ENCODE measurements at regions not wholly inside any gene's neighbourhood (a gene's known extent, or its start where the extent isn't known, plus 50 kb on each side); places are given as distances from the start of the nearest gene placed in this dataset.

DNA sequence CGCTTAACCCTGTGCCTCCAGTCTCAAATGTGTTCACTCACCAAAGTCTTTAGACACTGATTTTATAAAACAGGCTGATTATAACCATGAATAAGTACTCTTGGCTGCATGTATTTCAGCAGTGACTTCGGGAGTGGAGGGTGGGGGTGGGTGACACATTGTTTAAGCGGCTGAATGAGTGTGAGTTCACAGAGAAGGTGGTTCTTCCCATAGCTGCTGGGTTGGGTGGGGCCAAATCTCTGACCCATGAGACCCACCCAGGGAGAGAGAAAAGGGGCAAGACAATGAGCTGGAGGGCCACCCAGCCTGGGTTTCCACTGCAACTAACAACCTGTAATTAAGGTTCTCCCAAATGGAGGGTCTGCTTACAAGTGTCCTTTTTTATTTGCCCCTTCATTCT lies 96.4 kb downstream of the SYNE3 start:
- no peak for DNase-seq (ENCODE audit: low spot score)

GRCh38 chr14:95419569-95419968 lies 96.9 kb downstream of the SYNE3 start:
- Mint-ChIP-seq H3K9me3 (peaks cover 18% of the 10 kb centered on the region), H3K27ac (no peak overlapping the region), H3K27me3 (ENCODE audit: insufficient read depth, low read depth, poor library complexity) (peaks cover 3% of the 10 kb centered on the region), H3K4me3 (no peak overlapping the region), H3K36me3 (ENCODE audit: low read depth) (no peaks in the 10 kb centered on the region; the same call in 2 of the 3 replicates), H3K4me1 (peaks cover under 1% of the 10 kb centered on the region)
- DNase-seq (ENCODE audit: low spot score) (no peak), ATAC-seq (no peak)
- Histone ChIP-seq H3K36me3 (ENCODE audit: insufficient read depth) (no peaks in the 10 kb centered on the region), H3K79me2 (replicated peaks; ENCODE audit: insufficient read depth) (no peaks in the 10 kb centered on the region), H3K4me2 (no peak overlapping the region), H3F3A (replicated peaks; ENCODE audit: low read depth) (no peaks in the 10 kb centered on the region), H3K27ac (ENCODE audit: low read depth) (no peak overlapping the region), H3K9me2 (ENCODE audit: insufficient read depth) (no peaks in the 10 kb centered on the region), H3K4me1 (ENCODE audit: insufficient read depth) (no peaks in the 10 kb centered on the region), H3K4me3 (no peak overlapping the region), H2AFZ (no peak overlapping the region), H3K27me3 (ENCODE audit: insufficient read depth) (no peaks in the 10 kb centered on the region), H4K20me1 (replicated peaks; ENCODE audit: insufficient read depth) (no peaks in the 10 kb centered on the region)
- TF ChIP-seq POLR2AphosphoS5 (IDR thresholded peaks at IDR 0.05; ENCODE audit: low read depth) (no peak), STAT1 (IDR thresholded peaks at IDR 0.05; ENCODE audit: unreplicated experiment) (no peak), EZH2 (IDR thresholded peaks at IDR 0.05; ENCODE audit: low read depth, unreplicated experiment) (no peak), JUNB (IDR thresholded peaks at IDR 0.05; ENCODE audit: unreplicated experiment) (no peak), ZNF331 (CRISPR knock-in tag; IDR thresholded peaks at IDR 0.05; ENCODE audit: low read depth) (no peak), ZNF114 (CRISPR knock-in tag; IDR thresholded peaks at IDR 0.05) (no peak), REST (IDR thresholded peaks at IDR 0.05; ENCODE audit: unreplicated experiment) (no peak), CREB1 (CRISPR knock-in tag; IDR thresholded peaks at IDR 0.05; ENCODE audit: low read depth) (no peak)
- TF ChIP-seq, protein P1, sequence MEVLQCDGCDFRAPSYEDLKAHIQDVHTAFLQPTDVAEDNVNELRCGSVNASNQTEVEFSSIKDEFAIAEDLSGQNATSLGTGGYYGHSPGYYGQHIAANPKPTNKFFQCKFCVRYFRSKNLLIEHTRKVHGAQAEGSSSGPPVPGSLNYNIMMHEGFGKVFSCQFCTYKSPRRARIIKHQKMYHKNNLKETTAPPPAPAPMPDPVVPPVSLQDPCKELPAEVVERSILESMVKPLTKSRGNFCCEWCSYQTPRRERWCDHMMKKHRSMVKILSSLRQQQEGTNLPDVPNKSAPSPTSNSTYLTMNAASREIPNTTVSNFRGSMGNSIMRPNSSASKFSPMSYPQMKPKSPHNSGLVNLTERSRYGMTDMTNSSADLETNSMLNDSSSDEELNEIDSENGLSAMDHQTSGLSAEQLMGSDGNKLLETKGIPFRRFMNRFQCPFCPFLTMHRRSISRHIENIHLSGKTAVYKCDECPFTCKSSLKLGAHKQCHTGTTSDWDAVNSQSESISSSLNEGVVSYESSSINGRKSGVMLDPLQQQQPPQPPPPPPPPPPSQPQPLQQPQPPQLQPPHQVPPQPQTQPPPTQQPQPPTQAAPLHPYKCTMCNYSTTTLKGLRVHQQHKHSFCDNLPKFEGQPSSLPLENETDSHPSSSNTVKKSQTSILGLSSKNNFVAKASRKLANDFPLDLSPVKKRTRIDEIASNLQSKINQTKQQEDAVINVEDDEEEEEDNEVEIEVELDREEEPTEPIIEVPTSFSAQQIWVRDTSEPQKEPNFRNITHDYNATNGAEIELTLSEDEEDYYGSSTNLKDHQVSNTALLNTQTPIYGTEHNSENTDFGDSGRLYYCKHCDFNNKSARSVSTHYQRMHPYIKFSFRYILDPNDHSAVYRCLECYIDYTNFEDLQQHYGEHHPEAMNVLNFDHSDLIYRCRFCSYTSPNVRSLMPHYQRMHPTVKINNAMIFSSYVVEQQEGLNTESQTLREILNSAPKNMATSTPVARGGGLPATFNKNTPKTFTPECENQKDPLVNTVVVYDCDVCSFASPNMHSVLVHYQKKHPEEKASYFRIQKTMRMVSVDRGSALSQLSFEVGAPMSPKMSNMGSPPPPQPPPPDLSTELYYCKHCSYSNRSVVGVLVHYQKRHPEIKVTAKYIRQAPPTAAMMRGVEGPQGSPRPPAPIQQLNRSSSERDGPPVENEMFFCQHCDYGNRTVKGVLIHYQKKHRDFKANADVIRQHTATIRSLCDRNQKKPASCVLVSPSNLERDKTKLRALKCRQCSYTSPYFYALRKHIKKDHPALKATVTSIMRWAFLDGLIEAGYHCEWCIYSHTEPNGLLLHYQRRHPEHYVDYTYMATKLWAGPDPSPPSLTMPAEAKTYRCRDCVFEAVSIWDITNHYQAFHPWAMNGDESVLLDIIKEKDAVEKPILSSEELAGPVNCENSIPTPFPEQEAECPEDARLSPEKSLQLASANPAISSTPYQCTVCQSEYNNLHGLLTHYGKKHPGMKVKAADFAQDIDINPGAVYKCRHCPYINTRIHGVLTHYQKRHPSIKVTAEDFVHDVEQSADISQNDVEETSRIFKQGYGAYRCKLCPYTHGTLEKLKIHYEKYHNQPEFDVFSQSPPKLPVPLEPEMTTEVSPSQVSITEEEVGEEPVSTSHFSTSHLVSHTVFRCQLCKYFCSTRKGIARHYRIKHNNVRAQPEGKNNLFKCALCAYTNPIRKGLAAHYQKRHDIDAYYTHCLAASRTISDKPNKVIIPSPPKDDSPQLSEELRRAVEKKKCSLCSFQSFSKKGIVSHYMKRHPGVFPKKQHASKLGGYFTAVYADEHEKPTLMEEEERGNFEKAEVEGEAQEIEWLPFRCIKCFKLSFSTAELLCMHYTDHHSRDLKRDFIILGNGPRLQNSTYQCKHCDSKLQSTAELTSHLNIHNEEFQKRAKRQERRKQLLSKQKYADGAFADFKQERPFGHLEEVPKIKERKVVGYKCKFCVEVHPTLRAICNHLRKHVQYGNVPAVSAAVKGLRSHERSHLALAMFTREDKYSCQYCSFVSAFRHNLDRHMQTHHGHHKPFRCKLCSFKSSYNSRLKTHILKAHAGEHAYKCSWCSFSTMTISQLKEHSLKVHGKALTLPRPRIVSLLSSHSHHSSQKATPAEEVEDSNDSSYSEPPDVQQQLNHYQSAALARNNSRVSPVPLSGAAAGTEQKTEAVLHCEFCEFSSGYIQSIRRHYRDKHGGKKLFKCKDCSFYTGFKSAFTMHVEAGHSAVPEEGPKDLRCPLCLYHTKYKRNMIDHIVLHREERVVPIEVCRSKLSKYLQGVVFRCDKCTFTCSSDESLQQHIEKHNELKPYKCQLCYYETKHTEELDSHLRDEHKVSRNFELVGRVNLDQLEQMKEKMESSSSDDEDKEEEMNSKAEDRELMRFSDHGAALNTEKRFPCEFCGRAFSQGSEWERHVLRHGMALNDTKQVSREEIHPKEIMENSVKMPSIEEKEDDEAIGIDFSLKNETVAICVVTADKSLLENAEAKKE (CRISPR knock-in tag; IDR thresholded peaks at IDR 0.05), result no peak
- TF ChIP-seq, protein P2, sequence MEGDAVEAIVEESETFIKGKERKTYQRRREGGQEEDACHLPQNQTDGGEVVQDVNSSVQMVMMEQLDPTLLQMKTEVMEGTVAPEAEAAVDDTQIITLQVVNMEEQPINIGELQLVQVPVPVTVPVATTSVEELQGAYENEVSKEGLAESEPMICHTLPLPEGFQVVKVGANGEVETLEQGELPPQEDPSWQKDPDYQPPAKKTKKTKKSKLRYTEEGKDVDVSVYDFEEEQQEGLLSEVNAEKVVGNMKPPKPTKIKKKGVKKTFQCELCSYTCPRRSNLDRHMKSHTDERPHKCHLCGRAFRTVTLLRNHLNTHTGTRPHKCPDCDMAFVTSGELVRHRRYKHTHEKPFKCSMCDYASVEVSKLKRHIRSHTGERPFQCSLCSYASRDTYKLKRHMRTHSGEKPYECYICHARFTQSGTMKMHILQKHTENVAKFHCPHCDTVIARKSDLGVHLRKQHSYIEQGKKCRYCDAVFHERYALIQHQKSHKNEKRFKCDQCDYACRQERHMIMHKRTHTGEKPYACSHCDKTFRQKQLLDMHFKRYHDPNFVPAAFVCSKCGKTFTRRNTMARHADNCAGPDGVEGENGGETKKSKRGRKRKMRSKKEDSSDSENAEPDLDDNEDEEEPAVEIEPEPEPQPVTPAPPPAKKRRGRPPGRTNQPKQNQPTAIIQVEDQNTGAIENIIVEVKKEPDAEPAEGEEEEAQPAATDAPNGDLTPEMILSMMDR (conservative IDR thresholded peaks at IDR 0.05; ENCODE audit: low read depth in 2 of 2), result no peak

More for the DNA sequence above, 96.4 kb downstream of the SYNE3 start:
- TF ChIP-seq JUNB (IDR thresholded peaks at IDR 0.05; ENCODE audit: unreplicated experiment), result no peak
- no peak for TF ChIP-seq EZH2phosphoT487 (IDR thresholded peaks at IDR 0.05; ENCODE audit: unreplicated experiment)
- TF ChIP-seq NANOG (IDR thresholded peaks at IDR 0.05; ENCODE audit: borderline replicate concordance), result no peak
- no peak for TF ChIP-seq ZNF331 (CRISPR knock-in tag; IDR thresholded peaks at IDR 0.05; ENCODE audit: low read depth)
- TF ChIP-seq POLR2AphosphoS5 (IDR thresholded peaks at IDR 0.05; ENCODE audit: low read depth), result no peak
- TF ChIP-seq ZNF114 (CRISPR knock-in tag; IDR thresholded peaks at IDR 0.05), result no peak
- no peak for ATAC-seq
- Mint-ChIP-seq H3K4me1 (no peaks in the 10 kb centered on the region; the same call in 2 of the 3 replicates), H3K27me3 (ENCODE audit: insufficient read depth, low read depth, poor library complexity) (peaks cover 3% of the 10 kb centered on the region), H3K9me3 (peaks cover 18% of the 10 kb centered on the region), H3K36me3 (ENCODE audit: low read depth) (no peaks in the 10 kb centered on the region; the same call in 2 of the 3 replicates), H3K27ac (no peak overlapping the region), H3K4me3 (no peak overlapping the region)
- H4K20me1 ChIP-seq (replicated peaks; ENCODE audit: insufficient read depth), result no peaks in the 10 kb centered on the region
- H3K4me1 ChIP-seq (ENCODE audit: insufficient read depth), result no peaks in the 10 kb centered on the region
- no peak overlapping the region for H3K4me3 ChIP-seq
- no peaks in the 10 kb centered on the region for H3K27me3 ChIP-seq (ENCODE audit: insufficient read depth)
- no peak overlapping the region for H2AFZ ChIP-seq
- no peak overlapping the region for H3K27ac ChIP-seq (ENCODE audit: low read depth)
- H3F3A ChIP-seq (replicated peaks; ENCODE audit: low read depth), result no peaks in the 10 kb centered on the region
- no peaks in the 10 kb centered on the region for H3K79me2 ChIP-seq (replicated peaks; ENCODE audit: insufficient read depth)
- no peak overlapping the region for H3K4me2 ChIP-seq
- H3K9me2 ChIP-seq (ENCODE audit: insufficient read depth), result no peaks in the 10 kb centered on the region
- H3K36me3 ChIP-seq (ENCODE audit: insufficient read depth), result no peaks in the 10 kb centered on the region
